ENCODE measurements at regions not wholly inside any gene's neighbourhood (a gene's known extent, or its start where the extent isn't known, plus 50 kb on each side); places are given as distances from the start of the nearest gene placed in this dataset.
"Not testable (repeated sequence)": the region's sequence is repeated elsewhere in the genome, so short reads cannot be mapped to it uniquely, and the experiment has no call there.

- no peak for DNase-seq (ENCODE audit: low read depth)
Measured at GRCh38 chr13:105684216-105684615, 851.2 kb downstream of the EFNB2 start.

GRCh38 chr13:105679838-105680237 is 855.6 kb downstream of the EFNB2 start:
- no peak for DNase-seq (ENCODE audit: low read depth)

- DNase-seq (ENCODE audit: low read depth): no peak
Measured at GRCh38 chr13:105678072-105678471, 857.4 kb downstream of the EFNB2 start.

- no peak for DNase-seq (ENCODE audit: low read depth)
Measured at GRCh38 chr13:105672881-105673280, 862.6 kb downstream of the EFNB2 start.

GRCh38 chr13:105671131-105671530 is 864.3 kb downstream of the EFNB2 start:
- DNase-seq (ENCODE audit: low read depth): not testable (repeated sequence)

- DNase-seq (ENCODE audit: low read depth): no peak
Measured at GRCh38 chr13:105670179-105670990, 865.1 kb downstream of the EFNB2 start.

- no peak for DNase-seq (ENCODE audit: low read depth)
Measured at GRCh38 chr13:105665284-105665683, 870.2 kb downstream of the EFNB2 start.

GRCh38 chr13:105663182-105663581 is 872.3 kb downstream of the EFNB2 start:
- no peak for DNase-seq (ENCODE audit: low read depth)

GRCh38 chr13:105660561-105660960 is 874.9 kb downstream of the EFNB2 start:
- no peak for DNase-seq (ENCODE audit: low read depth)

- no peak for DNase-seq (ENCODE audit: low read depth)
Measured at GRCh38 chr13:105658431-105658830, 877.0 kb downstream of the EFNB2 start.

GRCh38 chr13:105655046-105655445 is 880.4 kb downstream of the EFNB2 start:
- DNase-seq (ENCODE audit: low read depth): no peak

GRCh38 chr13:105643966-105644365 is 891.5 kb downstream of the EFNB2 start:
- no peak for DNase-seq (ENCODE audit: low read depth)

GRCh38 chr13:105642511-105642958 is 892.9 kb downstream of the EFNB2 start:
- DNase-seq (ENCODE audit: low read depth): no peak

GRCh38 chr13:105641121-105641520 is 894.3 kb downstream of the EFNB2 start:
- DNase-seq (ENCODE audit: low read depth): no peak

- DNase-seq (ENCODE audit: low read depth): no peak
Measured at GRCh38 chr13:105638426-105638825, 897.0 kb downstream of the EFNB2 start.

GRCh38 chr13:105634059-105634458 is 901.4 kb downstream of the EFNB2 start:
- DNase-seq (ENCODE audit: low read depth): no peak

GRCh38 chr13:105630431-105630830 is 905.0 kb downstream of the EFNB2 start:
- DNase-seq (ENCODE audit: low read depth): no peak

- no peak for DNase-seq (ENCODE audit: low read depth)
Measured at GRCh38 chr13:105627270-105627669, 908.2 kb downstream of the EFNB2 start.

GRCh38 chr13:105625691-105626090 is 909.8 kb downstream of the EFNB2 start:
- DNase-seq (ENCODE audit: low read depth): no peak

- DNase-seq (ENCODE audit: low read depth): no peak
Measured at GRCh38 chr13:105616333-105617075, 919.0 kb downstream of the EFNB2 start.

GRCh38 chr13:105612541-105612940 is 922.9 kb downstream of the EFNB2 start:
- DNase-seq (ENCODE audit: low read depth): no peak

GRCh38 chr13:105611424-105611823 is 924.0 kb downstream of the EFNB2 start:
- DNase-seq (ENCODE audit: low read depth): no peak

GRCh38 chr13:105608104-105608503 is 927.4 kb downstream of the EFNB2 start:
- no peak for DNase-seq (ENCODE audit: low read depth)

Measured in stimulated activated CD8-positive, alpha-beta memory T cell treated with anti-CD3 and anti-CD28 coated beads, Interleukin-12 subunit alpha, Interleukin-12 subunit beta, amount 100 ng/mL, for 4 hours (primary cell).